Activated CD4-positive, alpha-beta T cell treated with anti-CD3 and anti-CD28 coated beads, Interleukin-2, amount 50 U/mL, for 4 hours (primary cell): ENCODE measurements at regions not wholly inside any gene's neighbourhood (a gene's known extent, or its start where the extent isn't known, plus 50 kb on each side); places are given as distances from the start of the nearest gene placed in this dataset.

Experiments
- DNase-seq, 2 experiments: peaks; one replicate each; pipeline ENCODE4 v3.0.0-alpha.2; 2020

- no peak for DNase-seq
Measured at GRCh38 chr16:86986136-86986535, 331.1 kb downstream of the C16orf95 start.

GRCh38 chr16:86986809-86987487 is 330.2 kb downstream of the C16orf95 start:
- DNase-seq: no peak

GRCh38 chr16:86987746-86988670 is 329.2 kb downstream of the C16orf95 start:
- no peak for DNase-seq

GRCh38 chr16:86988920-86989696 is 328.1 kb downstream of the C16orf95 start:
- no peak for DNase-seq

GRCh38 chr16:86990451-86990850 is 326.7 kb downstream of the C16orf95 start:
- no peak for DNase-seq

GRCh38 chr16:86991679-86992078 is 325.5 kb downstream of the C16orf95 start:
- DNase-seq: no peak

- no peak for DNase-seq
Measured at GRCh38 chr16:86992587-86992986, 324.6 kb downstream of the C16orf95 start.

GRCh38 chr16:86993426-86994110 is 323.6 kb downstream of the C16orf95 start:
- no peak for DNase-seq

- no peak for DNase-seq
Measured at GRCh38 chr16:86994215-86994614, 323.0 kb downstream of the C16orf95 start.

- no peak for DNase-seq
Measured at GRCh38 chr16:86994651-86995171, 322.5 kb downstream of the C16orf95 start.

- DNase-seq: no peak
Measured at GRCh38 chr16:86995456-86995855, 321.7 kb downstream of the C16orf95 start.

GRCh38 chr16:86996081-86996480 is 321.1 kb downstream of the C16orf95 start:
- no peak for DNase-seq

GRCh38 chr16:86997058-86997457 is 320.1 kb downstream of the C16orf95 start:
- DNase-seq: no peak

- DNase-seq: no peak
Measured at GRCh38 chr16:86998196-86999001, 318.8 kb downstream of the C16orf95 start.

- DNase-seq: no peak
Measured at GRCh38 chr16:87000001-87000400, 317.2 kb downstream of the C16orf95 start.

- DNase-seq: no peak
Measured at GRCh38 chr16:87002717-87003413, 314.3 kb downstream of the C16orf95 start.

- no peak for DNase-seq
Measured at GRCh38 chr16:87003414-87003755, 313.8 kb downstream of the C16orf95 start.

GRCh38 chr16:87006021-87006420 is 311.2 kb downstream of the C16orf95 start:
- DNase-seq: no peak

GRCh38 chr16:87006789-87007745 is 310.1 kb downstream of the C16orf95 start:
- no peak for DNase-seq

- DNase-seq: no peak
Measured at GRCh38 chr16:87007907-87008306, 309.3 kb downstream of the C16orf95 start.
